Stimulated activated naive CD8-positive, alpha-beta T cell treated with anti-CD3 and anti-CD28 coated beads, Interleukin-15, amount 100 ng/mL, for 72 hours (primary cell): ENCODE measurements at regions not wholly inside any gene's neighbourhood (a gene's known extent, or its start where the extent isn't known, plus 50 kb on each side); places are given as distances from the start of the nearest gene placed in this dataset.

Experiments used
- ATAC-seq: fragments of 150-1000 bp; cut with Tn5 transposase; 2 replicates; pipeline ENCODE4 v1.10.0; 2021; ENCODE audit warnings: mild to moderate bottlenecking, moderate library complexity
- DNase-seq, 2 donors: peaks; one replicate each; pipeline ENCODE4 v3.0.0; 2021 to 2022
- H3K27ac Mint-ChIP-seq, 2 donors: one replicate each; pipeline ENCODE4 v1.8.0; 2022; ENCODE audit warnings: mild to moderate bottlenecking in 2 of 2, mixed read lengths in 2 of 2, moderate library complexity in 2 of 2
- H3K27me3 Mint-ChIP-seq: one replicate; pipeline ENCODE4 v1.8.0; 2022; ENCODE audit warnings: mixed read lengths
- H3K4me1 Mint-ChIP-seq: one replicate; pipeline ENCODE4 v1.8.0; 2022; ENCODE audit warnings: mild to moderate bottlenecking, mixed read lengths
- H3K4me3 Mint-ChIP-seq, 2 donors: one replicate each; pipeline ENCODE4 v1.8.0; 2022; ENCODE audit warnings: mild to moderate bottlenecking in 2 of 2, mixed read lengths in 2 of 2, moderate library complexity in 1 of 2
- H3K9me3 Mint-ChIP-seq, 2 donors: one replicate each; pipeline ENCODE4 v1.8.0; 2022; ENCODE audit warnings: mixed read lengths in 2 of 2

DNA sequence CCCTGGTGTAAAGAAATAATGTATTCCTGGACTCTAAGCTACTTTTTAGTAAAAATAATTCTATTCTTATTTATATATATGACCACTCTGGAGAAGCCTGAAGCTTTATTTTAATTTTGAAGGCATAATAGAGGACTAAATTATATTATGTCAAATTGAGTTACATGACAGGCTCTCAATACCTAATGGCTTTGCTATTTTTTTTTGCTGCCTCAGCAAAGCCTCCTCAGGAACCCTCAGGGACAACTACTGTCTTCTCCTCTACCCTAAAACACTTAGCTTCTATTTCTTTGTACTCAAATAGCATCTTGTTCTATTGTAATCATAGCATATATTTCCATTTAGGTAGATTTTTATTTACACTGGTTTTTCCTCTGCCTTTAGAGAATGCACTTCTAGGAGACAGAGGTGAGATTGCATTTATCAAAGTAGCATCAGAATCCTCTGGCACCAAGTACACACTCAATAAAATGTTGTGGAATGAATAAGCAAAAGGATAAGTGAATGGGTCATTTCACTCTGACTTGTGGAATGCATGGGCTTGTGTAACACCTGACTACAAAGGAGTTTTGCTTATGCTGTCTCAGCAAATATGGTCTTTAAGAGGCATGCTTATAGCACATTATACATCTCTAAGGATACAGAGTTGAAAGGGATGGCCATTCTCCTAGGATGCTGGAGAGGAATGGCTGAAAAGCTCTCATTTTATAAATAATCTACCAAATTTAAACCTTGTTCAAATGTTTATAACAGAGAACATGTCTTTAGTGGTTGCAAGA is 605.2 kb downstream of the KCNJ2 start:
- ATAC-seq (no peak), DNase-seq (no peak)
- Mint-ChIP-seq H3K9me3 (peaks cover 0 to 8% of the 10 kb centered on the region in 2 donors), H3K27ac (no peak overlapping the region), H3K4me3 (no peak overlapping the region), H3K4me1 (no peaks in the 10 kb centered on the region), H3K27me3 (no peaks in the 10 kb centered on the region)

DNA sequence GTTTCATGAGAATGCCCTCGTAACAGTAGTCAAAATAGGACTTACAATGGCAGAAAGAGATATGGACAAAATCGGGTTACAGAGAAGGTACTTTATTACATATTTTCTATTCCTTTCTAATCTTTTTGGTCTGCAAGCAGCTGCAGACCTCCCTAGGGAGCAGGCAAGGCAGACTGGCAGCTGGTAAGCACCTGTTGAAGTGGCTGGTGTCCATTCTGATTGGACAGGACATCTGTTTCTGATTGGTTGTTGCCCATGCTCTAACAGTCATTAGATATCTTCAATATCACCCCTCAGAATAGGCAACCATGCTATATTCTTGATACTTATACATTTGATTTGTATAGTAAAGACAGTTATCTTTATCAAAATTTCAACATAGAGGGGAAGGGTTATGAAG is 606.3 kb downstream of the KCNJ2 start:
- no peak overlapping the region for H3K4me3 Mint-ChIP-seq
- DNase-seq, result no peak

DNA sequence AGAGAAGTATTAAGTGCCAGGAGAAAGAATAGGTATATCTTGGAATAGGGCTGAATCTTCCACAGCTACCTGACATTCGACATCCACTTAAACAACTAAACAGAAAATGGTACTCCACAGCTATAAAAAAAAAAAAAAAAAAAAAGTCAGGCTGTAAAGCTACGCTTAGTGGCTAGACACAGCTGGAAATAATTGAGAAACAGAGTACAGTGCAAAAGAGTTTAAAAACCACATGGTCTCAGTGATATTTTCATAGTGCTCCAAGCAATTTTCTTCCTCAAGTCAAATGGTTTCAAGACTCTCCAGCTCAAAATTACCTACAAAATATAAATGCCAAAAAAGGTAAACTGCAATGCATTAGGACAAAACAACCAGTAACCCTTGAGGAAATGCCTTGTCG is 607.1 kb downstream of the KCNJ2 start:
- H3K4me1 Mint-ChIP-seq, result no peaks in the 10 kb centered on the region
- DNase-seq (no peak), ATAC-seq (no peak)
- H3K4me3 Mint-ChIP-seq, result no peak overlapping the region
- H3K9me3 Mint-ChIP-seq, result peaks cover 0 to 17% of the 10 kb centered on the region in 2 donors
- H3K27ac Mint-ChIP-seq, result no peak overlapping the region
- no peaks in the 10 kb centered on the region for H3K27me3 Mint-ChIP-seq

More for the DNA sequence above, 606.3 kb downstream of the KCNJ2 start:
- ATAC-seq, result no peak
- Mint-ChIP-seq H3K9me3 (peaks cover 0 to 17% of the 10 kb centered on the region in 2 donors), H3K27me3 (no peaks in the 10 kb centered on the region), H3K27ac (no peak overlapping the region), H3K4me1 (no peaks in the 10 kb centered on the region)

DNA sequence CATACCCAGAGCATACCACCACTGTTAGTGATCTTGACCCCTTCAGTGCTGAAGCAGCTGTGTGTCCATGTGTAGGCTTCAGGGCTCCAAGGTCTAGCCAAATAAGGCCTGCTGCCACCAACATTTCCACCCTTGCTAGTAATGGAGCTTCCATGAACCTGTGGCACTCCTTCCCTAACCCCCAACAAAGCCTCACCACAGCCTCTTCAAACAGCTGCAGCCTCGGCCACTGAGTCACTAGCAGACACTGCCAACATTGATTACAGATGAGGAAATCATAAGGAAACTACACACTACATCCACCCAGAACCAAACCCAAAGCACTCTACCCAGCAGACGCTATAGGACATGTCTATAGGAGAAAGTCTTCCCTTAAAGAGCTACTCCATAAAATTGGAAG is 610.7 kb downstream of the KCNJ2 start:
- DNase-seq, result no peak
- no peak for ATAC-seq
- H3K27me3 Mint-ChIP-seq, result no peaks in the 10 kb centered on the region
- H3K27ac Mint-ChIP-seq, result no peak overlapping the region
- no peak overlapping the region for H3K4me3 Mint-ChIP-seq
- no peaks in the 10 kb centered on the region for H3K4me1 Mint-ChIP-seq
- H3K9me3 Mint-ChIP-seq, result peaks cover 0 to 17% of the 10 kb centered on the region in 2 donors

DNA sequence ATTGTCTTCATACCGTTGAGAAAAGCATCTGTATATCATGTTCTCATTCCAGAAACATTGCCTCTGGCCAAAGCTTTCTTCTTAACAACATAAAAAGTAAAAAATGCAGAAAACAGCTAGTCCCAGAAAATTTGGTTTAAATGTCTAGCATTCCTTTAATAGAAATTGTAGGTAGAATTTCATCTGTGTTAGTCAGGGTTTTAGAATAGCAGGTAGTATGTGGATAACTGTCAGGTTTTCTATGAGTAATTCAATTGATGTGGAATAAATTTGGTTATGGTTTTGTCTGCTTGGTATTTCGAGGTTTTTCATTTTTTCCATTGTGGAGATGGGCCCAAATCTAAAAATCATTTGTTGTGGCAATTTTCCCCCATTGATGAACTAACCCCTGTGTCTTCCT is 616.7 kb downstream of the KCNJ2 start:
- Mint-ChIP-seq H3K4me1 (no peaks in the 10 kb centered on the region), H3K4me3 (no peak overlapping the region), H3K27ac (no peak overlapping the region), H3K9me3 (peaks cover 0 to 5% of the 10 kb centered on the region in 2 donors), H3K27me3 (no peaks in the 10 kb centered on the region)
- no peak for ATAC-seq
- no peak for DNase-seq

DNA sequence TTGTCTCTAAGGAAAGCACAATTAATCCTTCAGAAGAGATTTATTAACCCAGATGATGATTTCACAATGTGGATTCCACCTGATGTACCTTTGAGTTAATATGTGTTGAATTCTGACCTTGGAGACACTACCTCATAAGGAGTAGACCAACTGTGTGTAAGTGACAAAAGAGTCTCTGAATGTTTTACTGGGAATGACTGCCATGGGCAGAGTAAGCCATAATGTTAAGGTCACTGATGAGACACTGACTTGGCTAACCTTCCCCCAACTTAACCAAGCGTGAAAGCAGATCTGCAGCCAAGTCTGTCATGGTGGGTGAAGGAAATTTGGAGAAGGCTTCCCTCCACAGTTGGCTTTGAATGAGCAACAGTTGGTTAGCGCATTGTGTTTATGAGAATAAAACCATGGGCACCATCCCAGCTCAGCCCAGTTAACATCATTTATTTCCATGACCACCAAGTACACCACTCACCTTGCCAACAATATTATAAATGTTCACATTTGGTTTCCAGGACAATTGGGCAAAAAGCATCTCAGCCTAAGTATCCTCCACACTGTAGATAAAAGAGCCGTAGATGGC is 618.5 kb downstream of the KCNJ2 start:
- Mint-ChIP-seq H3K27ac (no peak overlapping the region), H3K4me3 (no peak overlapping the region), H3K4me1 (no peaks in the 10 kb centered on the region), H3K9me3 (peaks cover 0 to 5% of the 10 kb centered on the region in 2 donors), H3K27me3 (no peaks in the 10 kb centered on the region)
- DNase-seq (no peak), ATAC-seq (no peak)

DNA sequence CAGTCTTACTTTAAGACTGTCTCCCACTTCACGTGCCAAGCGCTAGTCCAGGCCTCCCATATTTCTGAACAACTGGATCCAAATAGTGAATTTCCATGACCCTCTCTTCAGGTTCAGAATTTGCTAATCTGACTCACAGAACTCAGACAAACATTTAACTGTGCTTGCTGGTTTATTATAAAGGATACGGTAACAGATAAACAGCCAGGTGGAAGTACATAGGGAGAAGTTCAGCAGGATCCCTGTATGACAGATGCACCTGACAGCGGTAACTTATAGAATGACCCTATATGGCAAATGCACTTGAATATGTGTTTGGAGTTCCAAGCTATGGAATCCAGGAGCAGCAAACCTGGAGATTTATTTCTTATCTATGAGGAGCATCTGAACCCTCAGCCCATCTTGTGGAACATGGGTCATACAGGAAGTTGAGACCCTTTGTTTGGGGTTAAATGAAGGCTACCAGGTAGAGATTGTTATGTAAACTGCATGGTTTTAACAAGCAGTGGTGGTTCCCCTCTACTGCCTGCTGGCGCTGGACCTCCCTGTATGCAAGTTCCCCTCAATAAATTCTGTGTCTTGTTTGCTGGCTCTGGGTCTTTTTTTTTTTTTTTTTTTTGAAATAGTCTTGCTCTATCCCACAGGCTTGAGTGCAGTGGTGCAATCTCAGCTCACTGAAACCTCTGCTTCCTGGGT is 622.6 kb downstream of the KCNJ2 start:
- Mint-ChIP-seq H3K27me3 (no peaks in the 10 kb centered on the region), H3K27ac (no peak overlapping the region), H3K4me1 (no peaks in the 10 kb centered on the region), H3K4me3 (no peak overlapping the region), H3K9me3 (peaks cover 0 to 11% of the 10 kb centered on the region in 2 donors)
- ATAC-seq (no peak), DNase-seq (no peak)

DNA sequence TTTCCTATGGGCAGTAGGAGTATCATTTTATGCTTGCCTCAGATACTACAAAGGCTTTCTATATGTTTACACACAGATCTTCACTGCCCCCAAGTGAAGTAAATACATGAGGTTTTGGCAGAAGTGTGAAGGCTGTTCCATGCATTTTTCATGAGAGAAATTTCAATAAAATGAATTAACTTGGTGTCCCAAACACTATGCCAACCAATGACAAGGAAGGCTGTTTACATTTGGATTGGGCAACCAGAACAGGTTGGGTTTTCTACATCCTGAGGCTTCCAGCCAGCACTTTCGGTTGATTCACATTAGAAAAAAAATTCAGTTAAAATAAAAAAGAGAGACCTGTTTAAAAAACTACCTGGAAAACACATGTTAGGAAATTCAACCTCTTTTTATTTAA is 625.4 kb downstream of the KCNJ2 start:
- DNase-seq (no peak), ATAC-seq (no peak)
- H3K4me1 Mint-ChIP-seq, result no peaks in the 10 kb centered on the region
- H3K9me3 Mint-ChIP-seq, result peaks cover 7 to 9% of the 10 kb centered on the region in 2 donors
- no peak overlapping the region for H3K27ac Mint-ChIP-seq
- no peaks in the 10 kb centered on the region for H3K27me3 Mint-ChIP-seq
- no peak overlapping the region for H3K4me3 Mint-ChIP-seq

DNA sequence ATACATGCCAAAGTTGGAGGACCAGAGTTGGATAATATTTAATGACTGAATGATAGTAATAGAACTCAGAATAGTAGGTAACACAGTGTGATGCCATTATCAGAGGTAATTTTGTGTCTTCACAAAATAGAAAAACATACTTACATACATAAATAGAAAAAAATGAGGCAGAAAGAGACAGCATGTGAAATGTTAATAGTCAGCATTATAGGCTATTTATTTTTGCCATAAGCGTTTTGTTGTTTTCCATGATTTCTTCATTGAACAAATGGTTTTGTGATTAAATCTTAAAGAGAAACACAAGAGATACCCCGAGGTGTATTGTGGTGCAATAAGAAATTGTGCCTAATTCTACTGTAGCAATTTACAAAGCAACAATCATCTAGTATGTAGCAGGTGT is 626.3 kb downstream of the KCNJ2 start:
- H3K4me1 Mint-ChIP-seq, result no peaks in the 10 kb centered on the region
- H3K27me3 Mint-ChIP-seq, result no peaks in the 10 kb centered on the region
- ATAC-seq (no peak), DNase-seq (no peak)
- no peak overlapping the region for H3K4me3 Mint-ChIP-seq
- H3K9me3 Mint-ChIP-seq, result peaks cover 7 to 9% of the 10 kb centered on the region in 2 donors
- H3K27ac Mint-ChIP-seq, result no peak overlapping the region

DNA sequence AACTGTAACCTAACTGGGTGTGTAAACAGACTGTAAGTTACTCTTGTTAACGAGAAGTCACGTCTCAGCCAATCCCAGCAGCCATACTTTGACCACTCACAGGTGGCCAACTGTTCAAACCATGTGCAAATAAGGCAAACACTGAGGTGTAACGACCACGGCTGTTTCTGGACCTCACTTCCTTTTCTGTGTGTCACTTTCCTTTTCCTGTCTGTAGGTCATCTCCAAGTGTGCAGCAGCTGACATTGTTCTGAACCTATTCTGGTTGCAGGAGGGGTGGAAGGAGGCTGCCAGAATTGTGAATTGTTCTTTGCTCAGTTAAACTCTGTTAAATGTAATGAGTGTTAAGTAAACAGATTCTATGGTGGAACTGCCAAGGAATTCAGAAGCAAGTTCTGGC is 627.4 kb downstream of the KCNJ2 start:
- peaks cover 7 to 9% of the 10 kb centered on the region in 2 donors for H3K9me3 Mint-ChIP-seq
- no peaks in the 10 kb centered on the region for H3K27me3 Mint-ChIP-seq
- H3K4me1 Mint-ChIP-seq, result no peaks in the 10 kb centered on the region
- ATAC-seq, result no peak
- no peak overlapping the region for H3K27ac Mint-ChIP-seq
- H3K4me3 Mint-ChIP-seq, result no peak overlapping the region
- DNase-seq, result no peak

DNA sequence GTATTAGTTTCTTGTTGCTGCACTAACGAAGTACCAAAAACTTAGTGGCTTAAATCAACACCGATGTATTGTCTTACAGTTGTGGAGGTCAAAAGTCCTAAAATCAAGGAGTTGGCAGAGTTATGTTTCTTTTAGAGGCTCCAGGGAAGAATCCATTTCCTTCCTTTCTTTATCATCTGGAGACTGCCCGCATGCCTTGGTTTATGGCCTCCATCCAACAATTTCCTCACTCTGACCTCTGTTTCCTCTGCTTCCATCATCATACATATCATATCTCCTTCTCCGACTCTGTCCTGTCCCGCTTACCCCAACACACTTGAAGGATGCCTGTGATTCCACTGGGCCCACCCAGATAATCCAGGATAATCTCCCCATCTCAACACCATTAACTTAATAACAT is 627.8 kb downstream of the KCNJ2 start:
- no peak overlapping the region for H3K27ac Mint-ChIP-seq
- ATAC-seq, result no peak
- no peak overlapping the region for H3K4me3 Mint-ChIP-seq
- DNase-seq, result no peak
- no peaks in the 10 kb centered on the region for H3K27me3 Mint-ChIP-seq
- peaks cover 7 to 9% of the 10 kb centered on the region in 2 donors for H3K9me3 Mint-ChIP-seq
- H3K4me1 Mint-ChIP-seq, result no peaks in the 10 kb centered on the region

DNA sequence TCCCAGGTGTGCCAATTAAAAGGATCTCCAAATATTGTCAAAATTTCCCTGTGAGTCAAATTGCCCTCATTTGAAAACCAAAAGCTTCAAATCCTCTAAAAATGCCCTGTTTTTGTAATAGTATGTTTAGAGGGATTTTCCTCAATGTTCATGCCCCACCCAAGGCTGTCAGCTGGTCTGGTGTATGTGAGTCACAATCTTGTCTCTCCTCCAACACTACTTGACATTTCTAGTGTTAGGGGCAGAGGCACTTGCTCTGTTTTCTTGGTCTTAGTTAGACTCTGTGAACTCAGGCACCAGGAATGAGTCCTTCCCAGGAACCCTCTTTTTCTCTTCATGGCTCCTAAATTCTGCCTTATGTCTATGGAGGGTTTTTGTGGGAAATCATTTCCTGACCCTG is 634.8 kb downstream of the KCNJ2 start:
- Mint-ChIP-seq H3K9me3 (no peaks in the 10 kb centered on the region), H3K4me1 (no peaks in the 10 kb centered on the region), H3K4me3 (no peak overlapping the region), H3K27ac (no peak overlapping the region), H3K27me3 (no peaks in the 10 kb centered on the region)
- DNase-seq (no peak), ATAC-seq (no peak)

DNA sequence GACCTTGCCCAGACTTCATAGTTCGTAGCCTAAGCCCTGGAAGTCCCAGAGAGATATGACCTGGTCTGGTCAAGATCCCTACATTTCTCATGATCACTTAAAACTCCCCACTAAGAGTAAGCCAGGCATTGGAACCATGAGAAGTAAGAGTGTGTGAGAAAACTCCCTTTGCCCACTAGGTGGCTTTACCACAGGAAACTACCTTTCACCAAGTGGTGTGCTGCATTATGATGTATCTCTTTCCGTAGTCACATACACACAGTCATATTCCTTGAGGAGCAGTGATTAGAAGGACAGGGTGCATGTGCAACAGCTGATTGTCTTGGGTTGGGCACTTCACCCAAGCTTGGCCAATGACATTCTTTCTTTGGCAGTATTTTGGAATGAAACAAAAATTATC is 639.3 kb downstream of the KCNJ2 start:
- ATAC-seq (no peak), DNase-seq (no peak)
- Mint-ChIP-seq H3K4me3 (no peak overlapping the region), H3K27ac (no peak overlapping the region), H3K4me1 (no peaks in the 10 kb centered on the region), H3K27me3 (no peaks in the 10 kb centered on the region), H3K9me3 (no peaks in the 10 kb centered on the region)

DNA sequence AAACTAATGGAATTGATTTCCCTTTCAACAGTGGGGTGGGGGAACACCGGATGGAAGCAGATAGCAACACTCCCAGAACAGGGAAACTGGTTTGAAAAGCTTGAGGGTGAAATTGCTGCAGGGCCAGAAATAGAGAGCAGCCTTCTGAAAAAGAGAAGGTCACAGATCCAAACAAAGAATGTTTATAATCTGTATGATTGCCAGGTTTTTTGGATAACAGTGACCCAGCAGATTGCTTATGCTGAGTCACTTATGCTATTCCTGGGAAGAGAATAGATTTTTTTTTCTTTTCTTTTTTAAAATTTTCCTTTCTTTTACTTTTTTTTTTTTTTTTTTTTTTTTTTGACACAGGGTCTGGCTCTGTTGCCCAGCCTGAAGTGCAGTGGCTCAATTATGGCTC is 641.3 kb downstream of the KCNJ2 start:
- ATAC-seq, result no peak
- Mint-ChIP-seq H3K27me3 (no peaks in the 10 kb centered on the region), H3K4me3 (no peak overlapping the region), H3K9me3 (no peaks in the 10 kb centered on the region), H3K27ac (no peak overlapping the region), H3K4me1 (no peaks in the 10 kb centered on the region)
- no peak for DNase-seq

DNA sequence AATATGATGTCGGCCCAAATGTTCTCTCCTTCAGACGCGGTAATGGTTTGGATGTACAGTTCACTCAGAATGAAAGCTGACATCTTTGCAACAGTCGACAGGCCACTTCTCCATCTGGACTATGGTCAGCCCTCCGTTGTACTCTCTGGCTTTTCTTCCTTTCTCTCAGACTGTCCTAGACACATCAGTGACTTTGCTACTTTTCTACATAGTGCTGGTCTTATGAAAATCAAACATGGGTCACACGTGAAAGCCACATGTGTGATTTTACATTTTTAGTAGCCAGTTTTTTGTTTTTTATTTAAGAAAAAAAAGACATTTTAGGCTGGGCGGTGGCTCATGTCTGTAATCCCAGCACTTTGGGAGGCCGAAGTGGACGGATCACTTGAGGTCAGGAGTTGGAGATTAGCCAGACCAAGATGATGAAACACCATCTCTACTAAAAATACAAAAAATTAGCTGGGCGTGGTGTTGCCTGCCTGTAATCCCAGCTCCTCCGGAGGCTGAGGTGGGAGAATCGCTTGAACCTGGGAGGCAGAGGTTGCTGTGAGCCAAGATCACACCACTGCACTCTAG is 644.1 kb downstream of the KCNJ2 start:
- H3K27ac Mint-ChIP-seq, result no peak overlapping the region

DNA sequence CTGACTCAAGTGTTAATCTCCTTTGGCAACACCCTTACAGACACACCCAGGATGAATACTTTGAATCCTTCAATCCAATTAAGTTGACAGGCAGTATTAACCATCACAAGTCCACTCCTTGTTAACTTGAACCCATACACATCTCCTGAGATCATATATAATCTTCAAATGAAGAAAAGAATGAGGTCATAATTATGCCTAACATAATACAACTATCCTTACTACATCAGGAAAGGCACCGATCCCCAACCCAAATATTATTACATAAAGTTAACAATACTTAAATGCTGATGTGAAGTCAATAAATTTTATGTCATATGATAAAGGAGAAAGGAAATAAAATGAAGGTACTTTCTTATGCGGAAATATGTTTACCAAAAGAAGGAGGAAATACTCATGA is 649.9 kb downstream of the KCNJ2 start:
- Mint-ChIP-seq H3K9me3 (peaks cover 6 to 10% of the 10 kb centered on the region in 2 donors), H3K4me3 (no peak overlapping the region), H3K27me3 (no peaks in the 10 kb centered on the region), H3K4me1 (no peaks in the 10 kb centered on the region), H3K27ac (no peak overlapping the region)
- ATAC-seq, result no peak
- DNase-seq, result no peak

More for the DNA sequence above, 644.1 kb downstream of the KCNJ2 start:
- H3K27me3 Mint-ChIP-seq, result no peaks in the 10 kb centered on the region
- no peaks in the 10 kb centered on the region for H3K9me3 Mint-ChIP-seq
- ATAC-seq (no peak), DNase-seq (no peak)
- no peaks in the 10 kb centered on the region for H3K4me1 Mint-ChIP-seq
- H3K4me3 Mint-ChIP-seq, result no peak overlapping the region
